ENCODE measurements at regions not wholly inside any gene's neighbourhood (a gene's known extent, or its start where the extent isn't known, plus 50 kb on each side); places are given as distances from the start of the nearest gene placed in this dataset.

DNA sequence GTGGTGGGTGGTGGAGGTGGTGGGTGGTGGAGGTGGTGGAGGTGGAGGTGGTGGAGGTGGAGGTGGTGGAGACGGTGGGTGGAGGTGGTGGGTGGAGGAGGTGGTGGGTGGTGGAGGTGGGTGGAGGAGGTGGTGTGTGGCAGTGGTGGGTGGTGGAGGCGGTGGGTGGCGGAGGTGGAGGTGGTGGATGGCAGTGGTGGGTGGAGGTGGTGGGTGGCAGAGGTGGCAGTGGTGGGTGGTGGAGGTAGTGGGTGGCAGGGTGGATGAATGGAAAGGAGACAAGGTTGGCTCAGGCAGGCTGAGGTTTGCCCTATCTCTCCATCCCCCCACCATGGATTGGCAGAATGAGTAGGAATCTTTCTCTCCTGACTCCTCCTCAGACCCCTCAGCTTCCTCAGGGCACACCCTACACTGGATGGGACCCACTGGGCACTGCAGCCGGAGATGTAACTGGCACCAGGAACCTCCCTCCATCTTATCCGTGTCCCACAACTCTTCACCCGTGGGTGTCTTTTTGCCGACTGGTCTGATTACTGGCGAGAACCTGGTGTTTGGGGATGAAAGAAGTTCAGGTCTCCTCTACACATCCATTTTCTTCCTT, 166.3 kb downstream of the C9orf50 start:
- Histone ChIP-seq H2BK120ac (ENCODE audit: low read depth, low read length) (peak overlapping the region; percentile 27; the same call in 1 of the 2 replicates), H3K4ac (ENCODE audit: low read depth, low read length) (no peak overlapping the region), H3K18ac (ENCODE audit: low read depth, low read length) (no peak overlapping the region), H3K14ac (replicated peaks; ENCODE audit: low read depth, low read length) (no peak overlapping the region), H3K79me1 (ENCODE audit: low read depth in 1 of 2, low read length in 2 of 2) (no peaks in the 10 kb centered on the region), H3K56ac (ENCODE audit: extremely low read depth, insufficient read depth, low read length) (no peak overlapping the region), H2AK5ac (ENCODE audit: low read depth, low read length) (peak overlapping the region; percentile 54; the same call in 1 of the 2 replicates), H4K20me1 (ENCODE audit: insufficient read depth, low read length) (no peaks in the 10 kb centered on the region), H3K4me2 (ENCODE audit: low read depth, low read length) (no peak overlapping the region), H3K4me3 (ENCODE audit: insufficient read depth, low read depth, low read length) (no peak overlapping the region), H4K91ac (ENCODE audit: insufficient read depth, low read depth, low read length) (no peak overlapping the region), H2BK5ac (ENCODE audit: low read depth, low read length, poor library complexity, severe bottlenecking) (no peak overlapping the region), H2BK15ac (ENCODE audit: low read depth, low read length) (no peak overlapping the region; the same call in 1 of the 3 replicates), H2BK20ac (ENCODE audit: low read depth, low read length) (no peak overlapping the region), H3K4me1 (ENCODE audit: control insufficient read depth, insufficient read depth, low read length) (peaks cover 21% of the 10 kb centered on the region), H3K9me1 (ENCODE audit: insufficient read depth, low read length) (no peaks in the 10 kb centered on the region), H3K23ac (ENCODE audit: low read depth, low read length) (no peak overlapping the region), H3K27ac (ENCODE audit: insufficient read depth, low read length) (no peak overlapping the region), H3K27me3 (ENCODE audit: control insufficient read depth, insufficient read depth, low read length) (no peaks in the 10 kb centered on the region), H4K8ac (ENCODE audit: low read depth in 2 of 2, low read length in 2 of 2) (no peak overlapping the region), H4K5ac (ENCODE audit: low read depth, low read length) (no peak overlapping the region), H3K36me3 (ENCODE audit: control insufficient read depth, insufficient read depth, low read length) (no peaks in the 10 kb centered on the region), H3K9me3 (ENCODE audit: control insufficient read depth, insufficient read depth, low read length) (no peaks in the 10 kb centered on the region), H2AK9ac (replicated peaks; ENCODE audit: low read depth, low read length, poor library complexity) (no peak overlapping the region), H2AFZ (replicated peaks; ENCODE audit: low read length, poor library complexity) (peak overlapping the region; percentile 63), H3K9ac (ENCODE audit: low read depth, low read length) (no peak overlapping the region)
- DNase-seq (no peak), ATAC-seq (ENCODE audit: low read depth) (no peak)
- ChIA-PET CTCF (no interaction called here), POLR2A (ENCODE audit: unreplicated experiment) (no interaction called here)
- dilution Hi-C loops (cut with HindIII; ENCODE audit: low sequenced_read_pairs, unreplicated experiment): no loop called here
- whole genome bisulfite sequencing, 2 experiments (ENCODE audit: extremely low coverage in 2 of 2, insufficient read length in 1 of 2): no CpG with 5 or more reads among the region's 8 CpGs
- in situ Hi-C loops (cut with MboI; ENCODE audit: low sequenced_read_pairs): no loop called here
- BruUV-seq (replicated peaks): no TSS peak
- TF ChIP-seq POLR2A (IDR thresholded peaks at IDR 0.05; ENCODE audit: low read depth, low read length) (no peak), MAFK (IDR thresholded peaks at IDR 0.05; ENCODE audit: low read depth, low read length) (no peak), RFX5 (IDR thresholded peaks at IDR 0.05; ENCODE audit: low read depth, low read length) (no peak), NFE2L2 (IDR thresholded peaks at IDR 0.05; ENCODE audit: low read depth, low read length) (no peak), RCOR1 (IDR thresholded peaks at IDR 0.05; ENCODE audit: insufficient replicate concordance, low read length) (no peak), ELK1 (IDR thresholded peaks at IDR 0.05; ENCODE audit: borderline replicate concordance, low read depth, low read length) (no peak), CTCF (conservative IDR thresholded peaks at IDR 0.05; ENCODE audit: low read depth, low read length) (no peak), CHD1 (IDR thresholded peaks at IDR 0.05; ENCODE audit: low read depth, low read length) (no peak)
- TF ChIP-seq, protein P1, sequence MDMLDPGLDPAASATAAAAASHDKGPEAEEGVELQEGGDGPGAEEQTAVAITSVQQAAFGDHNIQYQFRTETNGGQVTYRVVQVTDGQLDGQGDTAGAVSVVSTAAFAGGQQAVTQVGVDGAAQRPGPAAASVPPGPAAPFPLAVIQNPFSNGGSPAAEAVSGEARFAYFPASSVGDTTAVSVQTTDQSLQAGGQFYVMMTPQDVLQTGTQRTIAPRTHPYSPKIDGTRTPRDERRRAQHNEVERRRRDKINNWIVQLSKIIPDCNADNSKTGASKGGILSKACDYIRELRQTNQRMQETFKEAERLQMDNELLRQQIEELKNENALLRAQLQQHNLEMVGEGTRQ (IDR thresholded peaks at IDR 0.05; ENCODE audit: low read depth, low read length): no peak
- intact Hi-C loops (cut with micrococcal nuclease): no loop called here
